ENCODE measurements at regions not wholly inside any gene's neighbourhood (a gene's known extent, or its start where the extent isn't known, plus 50 kb on each side); places are given as distances from the start of the nearest gene placed in this dataset. TPM values are rescaled to one million over a fixed set of nuclear protein-coding genes. Genes with fewer than 3 reads are reported as not detected.

DNA sequence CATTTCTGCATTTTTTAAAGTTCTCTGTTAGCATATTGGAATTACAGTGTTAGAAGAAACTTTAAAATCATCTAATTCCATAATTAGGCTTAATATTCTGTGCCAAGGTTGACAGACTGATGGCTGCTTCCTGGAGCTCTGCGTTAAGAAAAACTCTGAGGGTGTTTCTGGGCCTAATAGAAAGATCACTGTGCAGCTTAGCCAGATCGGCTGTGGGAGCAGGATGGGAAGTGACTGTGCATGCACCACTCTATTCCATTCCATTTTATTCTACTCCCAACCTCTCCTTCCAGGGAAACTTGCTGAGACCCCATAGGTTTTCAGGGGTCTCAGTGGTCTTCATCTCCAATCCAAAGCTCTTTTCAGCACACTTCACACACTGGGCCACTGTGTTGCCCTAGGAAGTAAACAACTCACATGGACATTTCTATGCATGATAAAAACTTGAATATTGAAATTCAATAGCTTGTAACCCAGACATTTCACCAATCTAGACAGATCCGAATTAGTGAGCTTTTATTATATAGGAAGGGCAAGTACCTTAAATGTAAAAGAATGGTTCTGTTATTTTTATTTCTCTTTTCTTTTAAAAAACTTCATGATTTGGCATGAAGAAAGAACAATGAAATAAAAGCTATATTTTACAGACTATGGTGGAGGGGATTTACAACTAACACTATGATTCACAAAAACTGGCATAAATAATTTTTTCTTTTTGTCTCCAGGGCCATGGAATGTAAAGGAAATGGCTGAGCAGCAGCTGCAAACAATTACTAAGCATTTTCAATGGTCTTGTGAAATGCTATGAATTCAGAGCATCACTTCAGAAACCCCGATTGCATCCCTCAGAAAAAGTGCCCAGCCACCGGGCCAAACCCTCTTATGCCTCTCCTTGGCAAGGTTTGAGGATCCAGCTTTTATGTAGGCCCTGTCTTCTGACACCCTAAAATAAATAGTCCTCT is 51.4 kb upstream of the DAB2 start:
- no peak overlapping the region for H3K4me3 ChIP-seq (ENCODE audit: low read depth, low read length)
- TF ChIP-seq, protein P1, sequence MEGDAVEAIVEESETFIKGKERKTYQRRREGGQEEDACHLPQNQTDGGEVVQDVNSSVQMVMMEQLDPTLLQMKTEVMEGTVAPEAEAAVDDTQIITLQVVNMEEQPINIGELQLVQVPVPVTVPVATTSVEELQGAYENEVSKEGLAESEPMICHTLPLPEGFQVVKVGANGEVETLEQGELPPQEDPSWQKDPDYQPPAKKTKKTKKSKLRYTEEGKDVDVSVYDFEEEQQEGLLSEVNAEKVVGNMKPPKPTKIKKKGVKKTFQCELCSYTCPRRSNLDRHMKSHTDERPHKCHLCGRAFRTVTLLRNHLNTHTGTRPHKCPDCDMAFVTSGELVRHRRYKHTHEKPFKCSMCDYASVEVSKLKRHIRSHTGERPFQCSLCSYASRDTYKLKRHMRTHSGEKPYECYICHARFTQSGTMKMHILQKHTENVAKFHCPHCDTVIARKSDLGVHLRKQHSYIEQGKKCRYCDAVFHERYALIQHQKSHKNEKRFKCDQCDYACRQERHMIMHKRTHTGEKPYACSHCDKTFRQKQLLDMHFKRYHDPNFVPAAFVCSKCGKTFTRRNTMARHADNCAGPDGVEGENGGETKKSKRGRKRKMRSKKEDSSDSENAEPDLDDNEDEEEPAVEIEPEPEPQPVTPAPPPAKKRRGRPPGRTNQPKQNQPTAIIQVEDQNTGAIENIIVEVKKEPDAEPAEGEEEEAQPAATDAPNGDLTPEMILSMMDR (IDR thresholded peaks at IDR 0.05; ENCODE audit: insufficient read depth, low read depth, low read length) = no peak
- DNase-seq (ENCODE audit: low read depth) = peak; percentile 56

DNA sequence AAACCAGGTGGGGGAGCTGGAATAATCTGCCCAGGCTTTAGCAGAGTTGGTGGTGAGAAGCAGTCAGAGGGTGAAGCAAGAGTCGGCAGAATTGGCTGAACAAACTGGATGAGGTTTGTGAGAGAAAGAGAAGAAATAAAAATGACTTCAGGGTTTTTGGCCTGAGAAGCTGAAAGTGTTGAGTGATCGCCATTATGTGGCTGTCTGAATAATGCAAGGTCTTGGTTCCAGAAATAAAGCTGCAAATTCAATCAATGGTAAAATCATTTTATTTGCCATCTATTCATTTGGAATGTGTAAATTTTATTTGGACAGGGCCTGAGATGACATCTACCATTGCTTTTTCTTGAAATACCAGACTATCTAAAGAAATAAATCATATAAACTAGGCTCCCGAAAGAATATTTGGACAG is 50.4 kb upstream of the DAB2 start:
- TF ChIP-seq, protein P1 (IDR thresholded peaks at IDR 0.05; ENCODE audit: insufficient read depth, low read depth, low read length) = no peak
- DNase-seq (ENCODE audit: low read depth) = no peak
- H3K4me3 ChIP-seq (ENCODE audit: low read depth, low read length) = no peak overlapping the region

Small RNA genes lying in the stretch of these regions (small RNA-seq; reads per million reads assigned to genes)
- gene RNU1-150P = not detected
